HG03558 (cell line): ENCODE measurements at regions not wholly inside any gene's neighbourhood (a gene's known extent, or its start where the extent isn't known, plus 50 kb on each side); places are given as distances from the start of the nearest gene placed in this dataset.

Source experiments
- ATAC-seq: cut with Tn5 transposase; IDR thresholded peaks from one replicate; pipeline ENCODE4 v1.9.1; 2021; ENCODE audit warnings: moderate number of reproducible peaks; ENCODE audit not compliant: unreplicated experiment; ENCODE audit errors: extremely low read depth

DNA sequence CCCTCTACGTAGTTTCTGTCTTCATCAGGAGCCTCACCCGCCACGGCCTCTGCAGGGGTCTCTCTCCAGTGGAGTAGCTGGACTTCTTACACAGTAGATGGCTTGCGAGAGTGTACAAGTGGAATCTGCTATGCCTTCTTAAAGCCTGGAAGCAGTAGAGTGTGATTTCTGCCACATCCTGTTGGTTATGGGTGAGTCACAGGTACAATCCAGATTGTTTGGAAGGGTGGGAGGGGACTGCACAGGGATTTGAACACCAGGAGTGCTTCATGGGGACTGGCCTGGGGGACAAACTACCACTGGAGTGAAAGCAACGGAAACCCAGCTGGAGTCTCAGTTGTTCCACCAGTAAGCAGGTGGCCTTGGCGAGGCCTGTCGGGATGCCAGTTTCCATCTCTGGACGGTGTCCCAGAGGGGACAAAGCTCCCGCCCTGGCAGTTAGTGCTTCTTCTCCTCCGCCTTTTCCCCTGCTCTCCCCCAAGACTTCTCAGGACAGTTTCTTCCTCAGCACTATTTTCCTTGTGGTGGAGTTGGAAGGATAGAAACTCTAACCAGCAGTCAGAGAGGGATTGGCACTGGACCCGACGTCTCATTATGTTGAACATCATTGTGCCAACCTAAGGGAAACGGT, 85.0 kb upstream of the RCN1 start:
- no peak for ATAC-seq

DNA sequence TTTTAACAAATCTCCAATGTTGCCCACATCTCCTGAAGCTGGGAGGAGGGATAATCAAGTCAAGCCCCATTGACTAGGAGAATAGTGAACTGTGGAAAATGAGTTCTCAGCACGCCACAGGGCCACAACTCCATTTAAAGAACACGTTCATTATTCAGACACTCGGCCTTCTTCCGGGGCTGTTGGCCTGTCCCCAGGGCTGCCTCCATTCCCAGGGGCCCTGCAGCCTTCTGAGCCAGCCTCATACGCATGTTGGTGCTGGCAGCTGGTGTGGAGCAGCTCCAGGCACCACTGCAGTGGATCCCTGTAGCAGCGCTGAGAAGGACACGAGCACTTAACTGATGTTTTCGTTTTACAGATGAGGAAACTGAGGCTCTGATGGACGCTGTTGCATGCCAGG, 87.5 kb upstream of the RCN1 start:
- no peak for ATAC-seq

DNA sequence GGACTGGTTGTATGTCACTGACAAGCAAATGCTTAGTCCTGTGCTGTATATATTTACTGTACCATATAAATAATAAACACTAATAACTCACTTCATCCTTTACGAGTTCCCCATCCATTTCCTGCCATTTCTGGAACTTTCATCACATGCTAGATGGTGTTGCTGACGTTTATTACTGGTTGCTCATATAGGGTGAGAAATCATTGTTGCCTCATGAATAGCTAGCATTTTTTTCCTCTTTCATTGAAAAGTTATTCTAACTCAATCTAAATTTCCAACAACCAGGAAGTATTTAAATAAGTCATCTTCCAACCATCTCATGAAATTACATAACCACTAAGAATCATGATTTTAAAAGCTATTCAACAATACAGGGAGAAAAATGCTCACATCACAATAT, 88.6 kb upstream of the RCN1 start:
- ATAC-seq: no peak

DNA sequence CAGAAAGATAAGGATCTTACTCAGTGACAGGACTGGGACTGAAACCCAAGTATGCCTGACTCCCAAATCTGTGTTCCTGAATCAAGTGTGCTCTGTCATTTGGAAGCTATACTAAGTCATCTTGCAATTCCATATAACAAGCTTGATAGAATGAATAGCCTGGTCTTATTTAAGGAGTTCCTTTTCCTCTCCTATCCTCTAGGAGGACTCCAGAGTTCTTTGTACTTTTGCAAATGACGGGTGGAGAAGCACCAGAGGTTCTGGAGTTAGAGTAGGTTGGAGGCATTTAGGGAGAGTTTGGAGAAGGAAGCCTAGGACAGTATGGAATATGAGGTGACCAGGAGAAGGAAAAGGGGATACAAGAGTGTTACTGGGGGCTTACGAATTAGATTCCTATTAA, 92.9 kb upstream of the RCN1 start:
- no peak for ATAC-seq

DNA sequence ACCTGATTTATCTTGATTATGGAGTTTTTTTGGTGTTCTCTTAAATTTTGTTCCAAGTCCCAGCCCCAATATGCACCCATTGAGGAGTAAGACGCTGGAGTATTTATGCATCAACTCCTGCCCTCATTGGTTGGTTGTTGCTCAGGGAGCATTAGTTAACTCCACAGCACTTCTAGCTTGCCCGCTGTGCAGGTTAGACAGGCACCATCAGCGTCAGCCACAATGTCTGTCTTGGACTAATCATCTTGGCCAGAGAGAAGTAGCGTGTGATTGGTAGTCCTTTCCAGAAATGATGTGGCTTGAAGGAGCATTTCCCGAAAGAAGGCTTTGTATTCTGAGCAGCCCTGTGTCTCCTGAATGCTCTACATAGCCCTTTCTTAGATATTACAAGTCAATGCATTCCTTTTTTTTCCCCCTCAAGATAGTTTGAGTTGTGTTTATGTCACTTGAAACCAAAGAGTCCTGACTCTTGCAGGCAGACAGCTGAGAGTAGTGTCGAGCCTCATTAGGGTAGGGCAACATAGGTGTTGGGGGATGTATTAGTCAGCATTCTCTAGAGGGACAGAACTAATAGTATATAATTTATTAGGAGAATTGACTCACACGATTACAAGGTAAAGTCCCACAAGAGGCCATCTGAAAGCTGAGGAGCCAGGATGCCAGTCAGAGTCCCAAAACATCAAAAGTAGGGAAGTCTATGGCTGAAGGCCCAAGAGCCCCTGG, 94.6 kb upstream of the RCN1 start:
- ATAC-seq: no peak

DNA sequence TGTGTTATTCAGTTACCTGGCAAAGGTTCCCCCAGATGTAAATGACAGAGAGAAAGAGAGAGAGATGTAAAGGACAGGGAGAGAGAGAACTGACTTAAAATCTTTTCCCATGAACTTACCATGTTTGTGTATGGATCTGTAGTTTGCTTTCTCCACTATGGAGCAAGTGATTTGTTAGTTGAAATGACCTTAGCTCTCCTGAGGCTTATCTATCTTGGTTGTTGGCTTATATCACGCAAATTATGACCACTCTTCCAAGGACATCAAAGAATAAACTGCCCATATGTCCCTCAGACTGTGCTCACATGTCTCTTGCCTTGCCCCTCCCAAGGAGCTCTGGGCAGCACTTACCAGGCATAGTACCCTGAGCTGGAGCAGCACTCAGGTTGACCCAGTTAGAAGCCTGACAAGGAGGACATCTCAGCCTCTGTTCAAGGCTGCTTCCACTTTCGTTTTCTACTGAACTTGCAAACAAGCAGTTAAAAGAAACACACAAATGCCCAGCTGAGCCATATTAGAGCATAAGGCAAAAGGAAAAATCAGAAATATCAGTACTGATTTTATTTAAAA, 95.3 kb upstream of the RCN1 start:
- no peak for ATAC-seq

DNA sequence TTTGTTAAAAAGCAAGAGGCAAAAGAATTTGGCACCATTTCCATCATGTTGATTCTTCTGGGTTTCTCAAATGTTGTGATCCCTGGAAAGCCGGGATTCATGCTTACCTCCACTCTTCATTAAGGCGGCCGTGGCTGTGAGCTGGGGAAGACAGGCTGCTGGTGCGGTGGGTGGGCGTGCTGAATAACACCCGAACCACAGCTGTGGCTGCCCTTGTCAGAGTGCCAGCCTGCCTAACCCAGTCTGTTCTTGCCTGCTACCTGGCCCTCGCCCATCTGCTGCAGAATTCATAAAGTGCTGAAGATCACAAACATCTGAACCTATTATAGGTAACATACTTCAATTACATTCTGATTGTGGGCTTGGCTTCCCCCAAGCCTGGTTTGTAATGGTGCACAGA, 95.8 kb upstream of the RCN1 start:
- no peak for ATAC-seq

DNA sequence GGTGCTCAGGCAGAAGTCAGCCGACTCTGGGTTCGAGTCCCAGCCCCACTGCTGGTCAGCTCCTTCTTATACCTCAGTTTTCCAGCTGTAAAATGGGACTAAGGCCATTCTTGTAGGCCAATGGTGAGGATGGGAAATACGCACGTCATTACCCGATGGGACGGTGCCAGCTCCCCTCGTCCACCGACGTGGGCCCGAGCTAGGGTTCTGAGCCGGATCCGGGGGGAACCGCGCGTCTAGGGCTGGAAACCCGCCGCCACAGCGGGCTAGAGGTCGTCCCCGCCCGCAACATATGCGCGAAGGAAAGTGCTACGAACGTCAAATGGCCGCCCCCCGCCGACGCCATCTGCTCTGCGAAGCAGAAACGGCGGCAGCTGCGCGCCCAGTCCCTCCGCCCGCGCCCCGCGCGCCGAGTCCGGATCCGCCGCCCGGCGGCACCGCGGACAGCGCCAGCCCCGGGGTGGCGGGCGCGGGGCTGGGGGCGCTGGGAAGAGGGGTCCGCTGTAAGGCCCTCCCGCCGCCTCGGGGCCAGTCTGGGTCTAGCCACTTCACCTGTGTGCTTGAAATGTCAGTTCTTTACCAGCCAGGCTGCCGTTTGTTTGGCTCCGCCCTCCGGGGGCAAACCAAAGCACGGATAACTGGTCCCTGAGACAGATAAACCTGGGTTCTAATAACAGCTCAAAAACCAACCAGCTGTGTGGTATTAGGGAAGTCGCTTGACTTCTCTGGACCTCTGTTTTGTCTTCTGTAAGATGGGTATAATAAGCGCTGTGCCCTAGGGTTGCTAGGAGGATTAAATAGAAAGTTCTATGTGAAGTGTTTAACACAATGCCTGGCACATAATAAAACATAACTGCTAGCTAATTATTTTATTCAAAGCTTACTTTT, 103.5 kb upstream of the RCN1 start:
- ATAC-seq: no peak

DNA sequence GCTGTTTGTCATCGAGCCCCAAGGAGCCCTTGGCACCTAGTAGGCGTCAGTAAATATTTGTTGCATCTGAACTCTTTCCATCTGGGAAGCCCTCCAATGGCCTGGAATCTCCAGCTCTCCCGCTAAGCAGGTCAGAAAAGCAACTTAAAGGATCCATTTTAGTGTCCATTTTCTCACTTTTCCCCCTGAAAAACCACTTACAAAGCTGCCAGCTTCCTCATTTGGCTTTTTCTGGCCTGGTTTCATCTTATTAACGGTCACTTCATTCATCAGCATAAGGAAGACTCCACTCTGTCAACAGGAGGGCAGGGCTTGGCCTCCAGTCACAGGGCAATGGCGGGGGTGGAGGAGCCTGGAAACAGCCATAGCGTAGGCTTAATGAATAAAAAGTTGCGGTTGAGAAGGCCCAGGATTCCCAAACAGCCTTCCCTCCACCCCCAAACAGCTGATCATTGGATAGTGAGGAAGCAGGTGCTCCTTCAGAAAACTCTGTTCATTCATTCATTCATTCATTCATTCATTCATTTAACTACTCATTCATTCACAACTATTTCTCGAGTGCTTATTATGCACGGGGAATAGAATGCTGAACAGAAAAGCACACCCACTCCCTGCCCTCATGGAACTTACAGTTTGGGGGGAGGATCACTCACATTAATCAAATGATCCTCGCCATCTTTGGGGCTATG, 104.5 kb upstream of the RCN1 start:
- ATAC-seq: no peak

DNA sequence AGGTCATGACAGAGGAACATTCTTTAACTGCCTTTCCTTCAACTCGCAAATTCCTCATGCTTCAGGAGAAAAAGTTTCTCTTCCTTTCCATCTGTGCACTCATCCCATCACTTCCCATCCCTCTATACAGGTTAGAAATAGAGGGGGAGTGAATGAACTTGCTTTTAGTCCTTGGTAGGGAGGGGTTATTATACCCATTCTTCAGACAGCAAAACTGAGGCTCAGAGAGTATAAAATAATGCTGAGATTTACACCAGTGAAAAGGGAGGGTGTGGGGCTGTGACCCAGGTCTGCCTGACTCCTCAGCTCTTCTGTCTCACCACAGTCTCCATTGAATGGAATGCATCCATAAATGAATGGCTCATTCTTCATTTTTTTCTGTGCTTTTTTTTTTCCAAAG, 109.4 kb upstream of the RCN1 start:
- no peak for ATAC-seq

DNA sequence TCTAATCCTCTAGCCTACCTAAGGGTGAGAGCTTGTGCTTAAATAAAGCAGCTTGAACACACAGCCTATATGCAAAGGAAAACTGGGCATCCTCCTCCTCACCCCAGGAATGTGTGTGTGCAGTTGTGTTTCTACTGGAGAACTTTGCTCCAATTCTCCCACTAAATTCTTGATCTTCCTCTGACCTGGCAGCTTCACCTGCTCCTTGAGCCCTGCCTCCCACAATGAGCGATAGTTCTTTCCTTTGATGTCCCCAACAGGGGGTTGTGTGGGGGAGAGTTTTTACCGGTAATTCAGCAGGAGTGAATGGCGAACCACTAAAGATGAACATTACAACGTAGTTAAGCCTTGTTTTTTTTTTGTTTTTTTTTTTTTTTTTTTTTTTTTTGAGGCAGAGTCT, 113.5 kb upstream of the RCN1 start:
- no peak for ATAC-seq

DNA sequence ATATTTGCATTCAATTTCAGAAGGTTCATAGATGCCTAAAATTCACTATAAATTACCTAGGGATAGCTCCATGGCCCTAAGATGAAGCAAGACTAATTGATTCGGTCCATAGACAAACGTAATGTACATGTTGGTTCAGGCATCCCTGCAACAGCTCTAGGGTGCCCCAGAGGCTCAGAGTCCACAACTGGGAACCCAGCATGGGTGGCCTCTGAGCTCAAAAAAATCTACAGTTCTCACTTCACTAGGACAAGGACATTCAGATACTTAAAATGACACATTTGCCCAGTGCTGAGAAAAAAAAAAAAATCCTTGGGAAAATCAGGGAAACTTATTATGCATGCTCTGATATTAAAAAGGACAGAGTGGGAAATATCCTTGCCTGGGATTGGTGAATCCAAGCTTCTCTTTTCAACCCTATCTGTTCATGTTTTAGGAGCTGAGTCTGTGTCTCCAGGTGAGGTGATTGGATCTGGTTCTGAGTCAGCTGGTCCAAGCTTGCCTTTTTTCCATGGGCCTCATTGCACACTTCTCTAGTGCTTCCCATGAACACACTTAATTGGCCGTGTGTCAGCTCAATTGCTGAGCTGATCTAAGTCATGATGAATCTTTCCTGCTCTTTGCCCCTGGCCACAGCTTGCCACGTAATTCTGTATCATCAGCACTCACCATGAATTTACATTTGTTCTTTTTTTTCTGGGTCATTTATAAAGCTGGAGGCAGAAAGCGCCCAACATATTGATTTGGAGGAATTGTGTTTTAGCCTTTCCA, 116.3 kb upstream of the RCN1 start:
- ATAC-seq: no peak

DNA sequence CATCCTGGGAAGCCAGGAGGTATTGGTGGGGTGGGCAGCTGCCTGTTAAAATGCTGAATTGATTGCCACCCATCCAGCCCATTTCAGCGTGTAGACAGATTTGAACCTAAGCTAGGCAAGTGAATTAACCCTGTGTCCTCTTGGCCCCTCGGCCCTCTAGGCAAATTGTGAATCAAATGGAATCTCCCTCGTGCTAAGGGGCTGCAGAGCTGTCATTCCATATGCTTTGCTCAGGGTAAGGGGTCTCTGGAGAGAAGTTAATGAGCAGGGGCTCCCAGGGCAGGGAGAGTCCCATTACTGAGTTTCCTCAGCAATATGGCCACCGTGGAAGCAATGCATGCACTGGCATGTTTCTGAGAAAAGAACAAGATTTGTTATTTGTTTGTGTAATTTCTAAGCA, 117.7 kb upstream of the RCN1 start:
- ATAC-seq: no peak

DNA sequence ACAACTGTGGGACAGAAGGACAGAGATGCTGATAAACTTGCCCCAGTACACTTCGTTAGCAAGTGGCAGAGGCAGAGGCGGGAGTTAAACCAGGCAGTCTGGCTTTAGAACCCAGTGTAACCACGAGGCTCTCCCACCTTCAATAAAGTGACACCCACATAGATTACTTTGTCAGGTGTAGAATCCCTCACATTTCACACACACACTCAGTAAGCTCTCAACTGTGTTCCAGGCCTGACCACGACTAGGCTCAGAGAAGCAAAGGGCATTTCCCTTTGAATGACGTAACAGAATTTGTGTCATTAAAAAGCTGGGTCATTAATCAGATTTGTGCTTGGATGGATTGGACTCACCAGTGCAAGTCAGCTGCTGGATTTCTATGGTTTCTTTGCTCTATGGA, 118.3 kb upstream of the RCN1 start:
- no peak for ATAC-seq

DNA sequence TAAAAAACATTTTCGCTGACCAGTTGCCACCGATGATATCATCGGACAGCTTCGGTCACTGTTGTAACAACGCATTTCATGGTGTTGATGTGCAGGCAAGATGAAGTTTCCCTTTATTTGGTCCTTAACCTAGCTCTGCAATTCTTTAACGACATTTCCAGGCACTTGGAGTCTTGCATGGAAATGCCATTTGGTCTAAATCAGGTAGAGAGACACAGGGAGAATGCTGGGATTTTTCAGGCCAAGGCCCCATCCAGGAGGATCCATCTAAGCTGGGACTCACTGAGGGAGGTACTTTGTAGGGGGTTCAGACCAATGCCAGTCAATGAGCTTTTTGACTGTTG, 121.5 kb upstream of the RCN1 start:
- no peak for ATAC-seq

DNA sequence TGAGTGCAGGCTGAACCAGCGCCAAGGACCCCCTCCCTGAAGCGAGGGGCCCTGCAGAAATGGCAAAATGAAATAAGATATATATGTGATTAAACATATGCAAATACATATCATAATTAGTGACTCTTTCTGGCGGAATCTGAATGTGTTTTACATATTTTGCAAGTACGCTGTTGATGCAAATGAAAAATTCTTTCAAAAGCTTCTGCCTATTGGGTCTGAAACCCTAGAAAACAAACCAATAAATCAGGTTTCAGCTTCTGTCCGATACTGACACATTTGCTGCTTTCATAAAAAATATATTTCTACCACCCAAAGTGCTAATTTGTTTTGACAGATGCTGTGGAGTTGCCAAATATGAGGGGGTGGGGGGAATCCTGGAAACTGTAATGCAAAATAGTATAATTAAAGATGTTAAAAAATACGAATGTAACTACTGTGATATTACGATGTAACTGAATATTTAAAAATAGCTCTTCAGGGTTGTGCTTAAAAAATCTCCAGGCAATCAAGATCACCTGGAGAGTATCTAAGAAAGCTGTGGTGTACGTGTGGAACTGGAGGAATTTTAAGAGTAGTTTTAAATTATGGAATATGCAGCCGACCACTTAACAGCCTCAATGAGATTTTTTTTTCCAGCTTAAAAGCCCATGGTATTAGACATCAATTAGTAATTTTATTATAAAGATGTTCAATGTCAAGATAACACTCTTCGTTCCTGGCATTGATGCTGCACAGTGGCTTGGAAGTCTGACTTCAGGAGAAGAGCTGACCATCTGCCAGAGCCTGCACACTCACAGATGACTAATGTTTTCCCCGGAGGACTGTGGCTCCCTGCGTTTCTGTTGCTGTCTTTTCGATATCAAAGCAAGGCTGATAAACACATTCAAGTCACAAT, 122.2 kb upstream of the RCN1 start:
- no peak for ATAC-seq

DNA sequence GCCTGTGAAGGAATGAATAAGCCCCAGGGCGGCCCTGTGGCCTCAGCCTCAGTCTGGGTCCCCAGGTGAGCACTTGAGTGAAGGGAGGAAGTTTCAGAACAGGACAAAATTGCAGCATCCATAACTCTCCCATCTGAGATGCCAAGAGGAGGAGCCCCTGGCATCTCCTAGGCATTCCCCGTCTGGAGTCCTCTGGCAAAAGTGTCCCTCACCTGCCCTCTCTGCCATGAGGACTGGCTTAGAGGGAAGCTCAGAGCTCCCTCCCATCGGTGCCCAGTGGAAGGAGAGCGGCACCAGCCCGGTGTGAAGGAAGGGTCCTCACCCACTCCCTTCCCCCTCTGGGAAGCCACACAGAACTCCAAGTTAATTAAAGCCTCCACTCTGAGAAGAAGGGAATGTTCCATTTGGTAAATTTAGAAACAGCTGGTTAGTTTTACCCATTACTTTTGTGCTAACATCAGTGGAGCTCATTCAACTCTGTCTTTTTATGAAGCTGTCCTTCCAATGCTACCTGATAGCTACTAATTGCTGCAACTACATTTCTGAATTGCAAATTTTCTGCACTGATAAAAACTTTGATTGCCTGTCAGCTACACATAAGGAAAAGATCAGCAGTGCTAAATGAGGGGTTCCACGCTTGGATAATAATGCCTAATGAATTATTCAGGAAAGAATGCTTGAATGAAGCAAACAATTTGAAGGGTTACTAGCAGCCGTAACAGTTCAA, 123.3 kb upstream of the RCN1 start:
- ATAC-seq: no peak

DNA sequence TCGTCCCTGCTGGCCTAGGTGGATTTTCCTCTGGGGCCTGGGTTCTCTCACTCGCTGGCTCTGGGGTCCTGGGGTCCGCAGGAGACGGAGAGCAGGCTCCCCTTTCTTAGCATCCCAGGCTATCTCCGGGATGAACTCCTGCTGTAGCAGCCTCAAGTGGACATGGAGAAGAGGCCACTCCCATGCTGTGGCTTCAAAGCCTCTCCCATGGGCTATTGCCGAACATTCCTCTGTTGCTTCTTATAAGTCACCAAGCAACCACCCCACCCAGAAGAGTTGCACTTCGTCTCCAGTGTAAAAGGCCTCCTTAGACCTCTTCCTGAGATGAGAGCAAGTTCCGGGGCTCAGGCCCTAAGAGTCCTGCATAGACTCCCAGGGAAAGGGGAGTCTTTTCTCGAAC, 124.0 kb upstream of the RCN1 start:
- no peak for ATAC-seq
